HTR-8/SVneo (cell line): ENCODE measurements at regions not wholly inside any gene's neighbourhood (a gene's known extent, or its start where the extent isn't known, plus 50 kb on each side); places are given as distances from the start of the nearest gene placed in this dataset.

Experiments
- DNase-seq: peaks from one replicate; pipeline ENCODE4 v3.0.0; 2011; ENCODE audit warnings: low spot score, mixed read lengths; ENCODE audit not compliant: insufficient read length
- FAIRE-seq: peaks from 2 replicates; lab custom pipeline; 2011; peaks lifted over from hg19 to GRCh38; lab: Jason Lieb, UNC

DNA sequence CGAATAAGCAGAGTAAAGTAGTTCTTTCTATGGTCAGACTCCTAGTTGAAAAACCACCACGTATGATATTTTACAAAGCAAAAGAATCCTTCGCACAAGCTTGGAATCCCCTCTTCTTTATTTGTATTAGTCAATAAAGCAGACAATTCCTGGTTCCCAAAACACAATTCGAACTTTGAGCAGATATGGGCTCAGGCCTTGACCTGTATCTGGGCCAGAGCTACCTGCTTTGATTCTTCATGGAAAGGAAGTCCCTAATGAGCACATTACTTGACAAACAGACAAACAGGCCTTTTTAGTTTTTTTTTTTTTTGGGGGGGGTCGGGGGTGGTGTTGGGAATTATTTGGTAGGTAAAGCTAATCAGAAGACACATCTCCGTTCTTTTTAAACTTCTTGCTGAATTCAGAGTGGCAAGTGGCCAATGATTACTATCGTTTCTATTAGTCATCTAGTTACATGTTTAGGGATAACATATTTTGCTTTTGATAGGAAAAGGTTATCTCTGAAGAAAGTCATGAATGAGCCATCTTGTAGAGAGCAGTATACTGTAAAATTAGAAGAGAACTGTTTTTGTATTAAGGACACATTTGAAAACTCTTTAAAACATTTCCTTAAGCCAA is 116.6 kb upstream of the HMHB1 start:
- DNase-seq (no peak), FAIRE-seq (no peak)

DNA sequence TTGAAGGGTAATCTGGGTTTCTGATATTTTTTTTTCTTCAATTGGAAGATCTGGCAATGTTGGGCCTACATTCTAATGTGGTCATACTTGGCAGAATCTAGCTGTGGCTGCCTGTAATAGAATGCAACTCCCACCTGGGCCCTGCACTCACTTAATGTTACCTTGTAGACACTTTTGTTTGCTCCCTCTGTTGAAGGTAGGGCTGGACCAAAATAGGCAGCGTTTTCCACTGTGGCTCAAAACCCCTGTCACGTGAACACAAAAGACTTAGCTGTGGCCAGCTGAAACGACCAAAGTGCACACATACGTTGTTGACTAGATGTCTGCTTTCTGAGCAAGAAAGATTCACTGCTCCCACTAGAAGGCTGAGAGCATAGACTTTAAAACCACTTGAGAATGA is 117.6 kb upstream of the HMHB1 start:
- FAIRE-seq: no peak
- DNase-seq: no peak

DNA sequence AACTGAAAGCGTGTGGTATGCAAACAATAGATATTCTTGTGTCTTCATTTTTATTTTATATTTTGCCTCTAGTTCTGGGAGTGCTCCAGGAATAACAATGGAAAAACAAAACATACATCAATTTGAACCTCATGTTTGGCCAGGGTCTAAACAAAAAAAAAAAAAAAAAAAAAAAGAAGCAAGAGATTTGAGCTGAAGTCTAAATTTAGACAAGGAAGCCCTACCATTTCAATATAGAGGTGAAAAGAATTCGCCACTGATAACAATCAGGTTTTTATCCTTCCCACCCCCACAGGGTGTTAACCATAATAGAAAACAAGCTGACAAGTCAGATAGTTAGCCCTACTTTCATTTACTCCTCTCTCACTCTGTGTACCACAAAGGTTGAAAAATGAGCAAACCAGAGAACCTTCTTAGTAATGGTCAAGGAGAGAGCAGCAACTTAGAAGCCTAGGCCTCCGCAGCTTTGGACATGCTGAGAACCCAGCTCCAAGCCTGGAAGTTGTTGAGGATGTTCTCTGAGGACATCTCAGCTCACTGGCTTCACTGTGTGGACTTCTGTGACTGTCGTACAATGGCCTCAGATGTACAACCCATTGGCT is 118.2 kb upstream of the HMHB1 start:
- DNase-seq (no peak), FAIRE-seq (no peak)

DNA sequence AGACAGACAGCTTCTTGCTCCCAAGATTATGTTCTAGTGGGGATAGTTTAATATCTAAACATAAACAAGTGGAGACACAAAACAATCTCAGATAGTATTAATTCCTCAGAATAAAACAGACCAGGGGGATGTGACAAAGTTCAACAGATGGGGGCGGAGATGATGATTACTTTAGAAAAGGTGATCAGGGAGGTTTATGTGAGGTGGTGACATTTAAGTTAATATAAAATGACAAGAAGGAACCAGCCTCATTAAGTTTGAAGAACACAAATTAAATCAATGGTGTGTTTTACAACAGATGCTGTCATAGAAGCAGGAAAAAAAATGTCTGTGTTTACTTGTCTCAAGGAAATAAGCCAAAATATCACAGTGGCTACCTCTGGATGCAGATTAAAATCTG is 119.6 kb upstream of the HMHB1 start:
- FAIRE-seq (no peak), DNase-seq (no peak)

DNA sequence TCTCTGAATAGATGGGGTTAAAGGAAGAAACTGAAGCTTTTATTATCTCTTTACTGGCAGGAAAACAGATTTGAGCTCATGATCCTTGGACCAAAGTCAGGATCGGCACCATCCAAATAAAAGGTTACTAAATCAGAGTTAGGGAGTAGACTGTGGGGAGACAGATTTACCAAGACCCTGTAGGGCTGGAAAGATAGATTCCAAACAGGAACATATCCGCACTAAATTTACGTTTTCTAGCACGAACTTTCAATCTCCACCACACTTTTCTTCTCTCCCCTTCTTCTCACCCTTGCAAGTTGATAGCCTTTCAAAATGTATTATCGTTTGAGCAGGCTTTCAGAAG is 120.0 kb upstream of the HMHB1 start:
- FAIRE-seq (no peak), DNase-seq (no peak)

DNA sequence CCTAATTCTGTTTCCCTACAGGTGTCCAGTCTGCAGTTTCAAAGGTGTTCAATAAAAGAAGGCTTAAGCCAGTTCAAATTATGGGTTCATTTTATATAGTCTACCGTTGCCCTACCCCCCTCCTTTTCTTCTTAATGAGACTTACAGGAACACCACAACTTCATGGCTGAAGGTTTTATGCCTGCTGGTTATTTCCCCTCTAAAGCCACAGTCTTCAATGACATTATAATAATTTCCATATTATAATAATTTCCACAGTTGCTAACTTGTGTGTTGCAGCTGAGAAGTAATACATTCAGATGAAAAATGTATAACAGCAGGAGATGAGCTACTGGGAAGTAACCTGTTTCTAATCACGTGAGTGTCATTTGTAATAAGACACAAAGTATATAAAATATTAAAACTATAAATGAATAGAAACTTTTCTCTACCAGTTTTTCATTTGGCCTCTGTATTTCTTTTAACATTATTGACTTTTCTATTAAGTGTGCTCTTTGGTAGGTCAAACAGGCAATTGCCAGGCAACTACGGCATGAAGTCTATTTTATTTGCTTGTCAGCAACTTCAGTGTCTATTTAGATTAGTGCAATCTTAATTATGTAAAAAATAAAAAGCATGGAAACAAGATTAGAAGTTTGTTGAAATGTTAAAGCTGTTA is 120.5 kb upstream of the HMHB1 start:
- no peak for FAIRE-seq
- no peak for DNase-seq

DNA sequence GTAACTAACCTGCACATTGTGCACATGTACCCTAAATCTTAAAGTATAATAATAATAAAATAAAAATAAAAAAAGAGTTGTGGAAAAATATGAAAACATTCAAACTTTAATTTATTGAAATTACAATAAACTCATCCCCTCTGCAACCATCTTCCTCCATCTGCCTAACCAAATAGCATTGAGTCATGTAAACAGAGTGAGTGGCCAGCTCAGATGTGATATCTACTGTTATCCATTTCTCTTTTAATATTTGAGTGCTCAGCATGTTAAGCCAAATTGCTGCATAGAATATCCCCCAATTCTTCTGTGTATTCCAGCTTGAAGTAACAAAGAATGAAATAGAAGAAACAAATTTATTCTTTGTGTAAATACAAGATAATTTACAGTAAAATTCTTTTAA is 124.4 kb upstream of the HMHB1 start:
- FAIRE-seq (no peak), DNase-seq (no peak)

- FAIRE-seq: no peak
- DNase-seq: peak; percentile 10
These were observed 126.6 kb upstream of the HMHB1 start for GRCh38 chr5:143685246-143685815.

DNA sequence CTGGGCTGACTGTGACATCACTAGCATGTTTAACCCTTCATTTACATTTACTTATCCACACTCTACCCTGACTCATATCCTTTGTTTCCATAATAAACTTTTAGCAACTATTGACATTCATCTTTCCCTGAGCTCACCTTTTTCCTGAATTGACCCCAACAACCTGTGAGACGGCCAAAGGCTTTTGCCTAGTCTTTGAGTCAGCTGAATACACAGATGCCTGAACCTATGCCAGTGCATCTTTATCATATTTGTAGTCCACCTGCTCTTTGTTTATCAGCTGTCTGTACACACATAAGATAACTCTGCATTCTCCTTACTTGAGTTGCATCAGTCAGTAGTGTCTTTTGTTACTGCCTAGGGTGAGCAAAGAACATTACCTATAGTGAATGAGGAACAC is 128.5 kb upstream of the HMHB1 start:
- FAIRE-seq (no peak), DNase-seq (no peak)

DNA sequence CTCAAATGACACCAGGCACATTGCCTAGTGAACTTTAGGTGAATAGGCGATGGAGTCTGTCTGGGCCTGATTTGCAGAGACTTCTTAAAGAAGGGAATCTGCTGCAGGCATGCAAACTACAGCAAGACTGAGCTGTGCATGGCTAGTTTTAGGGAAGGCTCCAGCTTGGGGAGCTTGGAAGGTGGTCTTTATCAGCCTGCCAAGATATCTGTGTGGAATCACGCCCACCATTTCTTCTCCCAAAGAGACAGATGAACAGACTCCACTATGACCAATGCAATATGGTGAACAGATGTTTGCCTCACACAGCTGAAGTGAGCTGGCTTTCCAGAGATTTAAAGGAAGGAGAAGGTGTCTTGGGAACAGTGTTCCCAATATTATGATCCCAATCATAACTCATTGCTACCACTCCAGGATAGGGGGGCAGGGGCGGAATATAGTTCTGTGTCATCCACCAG is 129.0 kb upstream of the HMHB1 start:
- FAIRE-seq (no peak), DNase-seq (no peak)

- FAIRE-seq (no peak), DNase-seq (no peak)
These were observed 129.6 kb upstream of the HMHB1 start for GRCh38 chr5:143682246-143682905.

GRCh38 chr5:143680672-143681259 is 131.2 kb upstream of the HMHB1 start:
- DNase-seq: no peak
- no peak for FAIRE-seq

DNA sequence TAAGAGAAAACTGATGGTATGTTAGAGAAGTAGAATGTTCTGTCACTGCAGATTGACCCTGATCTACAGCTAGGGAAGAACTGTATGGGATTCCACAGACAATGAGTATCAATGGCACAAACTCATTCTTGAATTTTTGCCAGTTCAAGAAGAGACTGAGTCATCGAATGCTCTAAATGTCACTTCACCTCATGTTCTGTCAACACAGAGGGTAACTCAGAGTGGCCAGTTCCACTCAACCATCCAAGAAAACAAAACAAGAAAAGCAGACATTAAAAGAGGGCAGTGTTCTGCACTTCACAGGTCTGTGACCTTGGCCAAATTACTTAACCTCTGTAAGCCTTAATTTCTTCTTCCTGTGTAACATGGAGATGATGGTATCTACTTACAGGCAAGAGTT is 132.2 kb upstream of the HMHB1 start:
- FAIRE-seq: no peak
- DNase-seq: peak; percentile 19

GRCh38 chr5:143678148-143678905 is 133.6 kb upstream of the HMHB1 start:
- DNase-seq: no peak
- FAIRE-seq: no peak

- no peak for FAIRE-seq
These were observed 134.6 kb upstream of the HMHB1 start for GRCh38 chr5:143677403-143677802.

GRCh38 chr5:143676802-143677201 is 135.2 kb upstream of the HMHB1 start:
- DNase-seq (no peak), FAIRE-seq (no peak)

More at GRCh38 chr5:143677403-143677802, 134.6 kb upstream of the HMHB1 start:
- no peak for DNase-seq

DNA sequence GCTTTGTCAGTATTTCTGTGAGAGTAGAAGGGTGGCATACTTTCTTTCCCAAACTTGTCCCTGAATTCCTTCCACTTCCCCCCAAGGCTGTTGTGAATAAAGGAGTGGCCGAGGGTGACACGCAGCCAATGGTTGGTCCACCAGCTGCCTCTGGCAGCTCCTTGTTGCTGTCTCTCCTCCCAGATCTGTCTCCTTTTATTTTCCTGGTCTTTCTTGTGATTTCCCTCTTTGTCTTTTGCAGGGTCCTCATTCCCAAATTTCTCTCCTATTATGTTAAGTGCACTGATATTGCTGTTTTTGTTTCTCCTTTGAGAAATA is 137.5 kb upstream of the HMHB1 start:
- no peak for FAIRE-seq
- no peak for DNase-seq

DNA sequence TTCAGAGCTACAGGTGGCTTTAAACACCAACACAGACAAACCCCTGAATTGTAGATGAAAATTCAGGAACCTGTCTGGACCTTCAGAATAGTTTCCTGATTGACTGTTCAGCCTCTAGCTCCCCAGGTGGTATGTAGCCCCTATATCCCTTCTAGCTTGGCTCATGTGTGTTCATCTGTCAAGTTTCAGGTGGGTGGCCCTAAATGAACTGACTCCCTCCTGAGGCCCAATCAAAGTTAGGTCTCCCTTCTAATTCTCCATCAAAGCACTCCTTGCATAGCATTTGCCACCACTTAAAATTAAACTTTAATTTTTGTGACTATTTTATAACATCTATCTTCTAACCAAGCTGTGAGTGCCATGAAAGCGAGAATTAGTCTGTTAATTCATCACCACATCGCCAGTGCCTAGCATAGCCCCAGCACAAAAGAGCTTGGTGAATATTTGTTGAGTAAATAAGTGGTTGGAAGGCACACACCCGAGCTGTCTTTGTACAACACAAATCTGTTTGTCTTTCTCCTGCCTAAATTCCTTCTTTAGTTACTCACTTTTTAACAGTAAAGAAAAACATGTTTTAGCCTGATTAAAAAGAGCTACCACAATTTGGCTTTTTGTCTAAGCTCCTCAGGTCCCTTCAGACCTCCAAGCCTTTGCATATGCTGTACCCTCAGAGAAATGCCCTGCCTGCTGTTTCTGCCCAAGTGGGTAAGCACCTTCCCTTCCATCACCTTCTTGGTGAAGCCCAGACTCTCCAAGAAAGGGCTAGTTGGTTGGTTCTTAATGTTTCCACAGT is 138.1 kb upstream of the HMHB1 start:
- FAIRE-seq (no peak), DNase-seq (no peak)

GRCh38 chr5:143672806-143673205 is 139.2 kb upstream of the HMHB1 start:
- DNase-seq (no peak), FAIRE-seq (no peak)
